Activated CD4-positive, alpha-beta memory T cell treated with anti-CD3 and anti-CD28 coated beads for 36 hours (primary cell): ENCODE measurements at regions not wholly inside any gene's neighbourhood (a gene's known extent, or its start where the extent isn't known, plus 50 kb on each side); places are given as distances from the start of the nearest gene placed in this dataset.

Source experiments
- CTCF ChIA-PET: fragments of 350-600 bp; sonication (Branson Sonifier 250); formaldehyde crosslinking; loops from one replicate; lab custom pipeline; 2021; ENCODE audit warnings: antibody characterized with exemption, inconsistent platforms; lab: Charles Lee
- POLR2A ChIA-PET: fragments of 350-600 bp; sonication (Branson Sonifier 250); formaldehyde crosslinking; loops from one replicate; lab custom pipeline; 2021; ENCODE audit warnings: antibody characterized with exemption; lab: Charles Lee
- DNase-seq: peaks from one replicate; pipeline ENCODE4 v3.0.0-alpha.2; 2020
- H3K27ac Mint-ChIP-seq: one replicate; pipeline ENCODE4 v1.8.0; 2021; ENCODE audit warnings: mixed read lengths
- H3K27me3 Mint-ChIP-seq: one replicate; pipeline ENCODE4 v1.8.0; 2021; ENCODE audit warnings: mixed read lengths
- H3K36me3 Mint-ChIP-seq: one replicate; pipeline ENCODE4 v1.8.0; 2021; ENCODE audit warnings: mixed read lengths
- H3K4me1 Mint-ChIP-seq: one replicate; pipeline ENCODE4 v1.8.0; 2021; ENCODE audit warnings: low read depth, mixed read lengths
- H3K4me3 Mint-ChIP-seq: one replicate; pipeline ENCODE4 v1.8.0; 2021; ENCODE audit warnings: mild to moderate bottlenecking, mixed read lengths
- H3K9me3 Mint-ChIP-seq: one replicate; pipeline ENCODE4 v1.8.0; 2021; ENCODE audit warnings: mixed read lengths
- intact Hi-C: fragments of 100-400 bp; cut with micrococcal nuclease; formaldehyde crosslinking; loops from one replicate; pipeline ENCODE4 v1.15.1; 2023

GRCh38 chr2:17061028-17061427 is 395.4 kb upstream of the CYRIA start:
- no peaks in the 10 kb centered on the region for H3K27me3 Mint-ChIP-seq
- ChIA-PET CTCF (no interaction called here), POLR2A (no interaction called here)
- H3K4me1 Mint-ChIP-seq = no peaks in the 10 kb centered on the region
- H3K4me3 Mint-ChIP-seq = no peak overlapping the region
- no peak overlapping the region for H3K27ac Mint-ChIP-seq
- peaks cover 2% of the 10 kb centered on the region for H3K9me3 Mint-ChIP-seq
- intact Hi-C loops = no loop called here
- no peak for DNase-seq
- H3K36me3 Mint-ChIP-seq = no peaks in the 10 kb centered on the region

GRCh38 chr2:17059458-17059857 is 393.8 kb upstream of the CYRIA start:
- ChIA-PET CTCF (interaction anchor here (0.7 kb wide), 1 partner anchor 26 kb away, joined by 3 read pairs; no protein-coding TSS in a partner anchor), POLR2A (no interaction called here)
- Mint-ChIP-seq H3K27me3 (no peaks in the 10 kb centered on the region), H3K36me3 (no peaks in the 10 kb centered on the region), H3K4me3 (no peak overlapping the region), H3K4me1 (no peaks in the 10 kb centered on the region), H3K27ac (no peak overlapping the region), H3K9me3 (no peaks in the 10 kb centered on the region)
- intact Hi-C loops = no loop called here
- no peak for DNase-seq

GRCh38 chr2:17058772-17059402 is 393.3 kb upstream of the CYRIA start:
- H3K4me3 Mint-ChIP-seq = no peak overlapping the region
- H3K27me3 Mint-ChIP-seq = no peaks in the 10 kb centered on the region
- no peaks in the 10 kb centered on the region for H3K4me1 Mint-ChIP-seq
- intact Hi-C loops = no loop called here
- ChIA-PET CTCF (interaction anchor here (0.7 kb wide), 1 partner anchor 26 kb away, joined by 3 read pairs; no protein-coding TSS in a partner anchor), POLR2A (no interaction called here)
- no peak overlapping the region for H3K27ac Mint-ChIP-seq
- no peaks in the 10 kb centered on the region for H3K36me3 Mint-ChIP-seq
- DNase-seq = no peak
- H3K9me3 Mint-ChIP-seq = no peaks in the 10 kb centered on the region

GRCh38 chr2:17057109-17058017 is 391.7 kb upstream of the CYRIA start:
- POLR2A ChIA-PET = no interaction called here
- no peak overlapping the region for H3K27ac Mint-ChIP-seq
- no peak for DNase-seq
- intact Hi-C loops = no loop called here
- no peaks in the 10 kb centered on the region for H3K36me3 Mint-ChIP-seq
- no peaks in the 10 kb centered on the region for H3K4me1 Mint-ChIP-seq
- H3K27me3 Mint-ChIP-seq = no peaks in the 10 kb centered on the region
- H3K9me3 Mint-ChIP-seq = no peaks in the 10 kb centered on the region
- no peak overlapping the region for H3K4me3 Mint-ChIP-seq
- CTCF ChIA-PET = no interaction called here

- H3K27me3 Mint-ChIP-seq = no peaks in the 10 kb centered on the region
- peaks cover 2% of the 10 kb centered on the region for H3K9me3 Mint-ChIP-seq
- POLR2A ChIA-PET = no interaction called here
- no peak overlapping the region for H3K27ac Mint-ChIP-seq
- H3K4me1 Mint-ChIP-seq = no peaks in the 10 kb centered on the region
- CTCF ChIA-PET = no interaction called here
- intact Hi-C loops = no loop called here
- DNase-seq = no peak
- no peaks in the 10 kb centered on the region for H3K36me3 Mint-ChIP-seq
- no peak overlapping the region for H3K4me3 Mint-ChIP-seq
Observed at GRCh38 chr2:17056236-17056635, 390.6 kb upstream of the CYRIA start.

- Mint-ChIP-seq H3K4me1 (no peaks in the 10 kb centered on the region), H3K4me3 (no peak overlapping the region), H3K36me3 (no peaks in the 10 kb centered on the region), H3K27ac (no peak overlapping the region), H3K9me3 (peaks cover 2% of the 10 kb centered on the region), H3K27me3 (no peaks in the 10 kb centered on the region)
- no peak for DNase-seq
- ChIA-PET CTCF (no interaction called here), POLR2A (no interaction called here)
- intact Hi-C loops = no loop called here
Observed at GRCh38 chr2:17052001-17052400, 386.4 kb upstream of the CYRIA start.

- Mint-ChIP-seq H3K36me3 (no peaks in the 10 kb centered on the region), H3K27ac (no peak overlapping the region), H3K27me3 (no peaks in the 10 kb centered on the region), H3K4me3 (no peak overlapping the region), H3K4me1 (no peaks in the 10 kb centered on the region), H3K9me3 (peaks cover 2% of the 10 kb centered on the region)
- DNase-seq = no peak
- CTCF ChIA-PET = no interaction called here
- intact Hi-C loops = no loop called here
- POLR2A ChIA-PET = no interaction called here
Observed at GRCh38 chr2:17051538-17051937, 385.9 kb upstream of the CYRIA start.

- no peaks in the 10 kb centered on the region for H3K27me3 Mint-ChIP-seq
- ChIA-PET POLR2A (no interaction called here), CTCF (no interaction called here)
- no peak overlapping the region for H3K27ac Mint-ChIP-seq
- H3K9me3 Mint-ChIP-seq = peaks cover 5% of the 10 kb centered on the region
- intact Hi-C loops = no loop called here
- H3K4me3 Mint-ChIP-seq = no peak overlapping the region
- H3K4me1 Mint-ChIP-seq = no peaks in the 10 kb centered on the region
- DNase-seq = no peak
- H3K36me3 Mint-ChIP-seq = no peaks in the 10 kb centered on the region
Observed at GRCh38 chr2:17043173-17043572, 377.5 kb upstream of the CYRIA start.

- Mint-ChIP-seq H3K4me1 (no peaks in the 10 kb centered on the region), H3K36me3 (no peaks in the 10 kb centered on the region), H3K27me3 (no peaks in the 10 kb centered on the region), H3K27ac (no peak overlapping the region), H3K9me3 (peaks cover 2% of the 10 kb centered on the region), H3K4me3 (no peak overlapping the region)
- ChIA-PET CTCF (no interaction called here), POLR2A (no interaction called here)
- no peak for DNase-seq
- intact Hi-C loops = no loop called here
Observed at GRCh38 chr2:17036361-17036760, 370.7 kb upstream of the CYRIA start.

- no peak for DNase-seq
- ChIA-PET POLR2A (no interaction called here), CTCF (no interaction called here)
- no peaks in the 10 kb centered on the region for H3K36me3 Mint-ChIP-seq
- no peaks in the 10 kb centered on the region for H3K4me1 Mint-ChIP-seq
- H3K27ac Mint-ChIP-seq = no peak overlapping the region
- intact Hi-C loops = no loop called here
- no peak overlapping the region for H3K4me3 Mint-ChIP-seq
- H3K9me3 Mint-ChIP-seq = no peaks in the 10 kb centered on the region
- no peaks in the 10 kb centered on the region for H3K27me3 Mint-ChIP-seq
Observed at GRCh38 chr2:17035010-17035409, 369.4 kb upstream of the CYRIA start.

GRCh38 chr2:17030047-17030446 is 364.4 kb upstream of the CYRIA start:
- ChIA-PET CTCF (no interaction called here), POLR2A (no interaction called here)
- no peak overlapping the region for H3K27ac Mint-ChIP-seq
- no peak for DNase-seq
- no peaks in the 10 kb centered on the region for H3K36me3 Mint-ChIP-seq
- H3K27me3 Mint-ChIP-seq = no peaks in the 10 kb centered on the region
- no peaks in the 10 kb centered on the region for H3K4me1 Mint-ChIP-seq
- no peak overlapping the region for H3K4me3 Mint-ChIP-seq
- peaks cover 2% of the 10 kb centered on the region for H3K9me3 Mint-ChIP-seq
- intact Hi-C loops = no loop called here

- peaks cover 10% of the 10 kb centered on the region for H3K9me3 Mint-ChIP-seq
- no peaks in the 10 kb centered on the region for H3K4me1 Mint-ChIP-seq
Observed at GRCh38 chr2:17012297-17012696, 346.7 kb upstream of the CYRIA start.

GRCh38 chr2:17010104-17010503 is 344.5 kb upstream of the CYRIA start:
- peaks cover 10% of the 10 kb centered on the region for H3K9me3 Mint-ChIP-seq
- H3K4me3 Mint-ChIP-seq = no peak overlapping the region
- no peak overlapping the region for H3K27ac Mint-ChIP-seq
- ChIA-PET POLR2A (no interaction called here), CTCF (no interaction called here)
- DNase-seq = no peak
- H3K27me3 Mint-ChIP-seq = no peaks in the 10 kb centered on the region
- H3K4me1 Mint-ChIP-seq = no peaks in the 10 kb centered on the region
- no peaks in the 10 kb centered on the region for H3K36me3 Mint-ChIP-seq
- intact Hi-C loops = no loop called here

More at GRCh38 chr2:17012297-17012696, 346.7 kb upstream of the CYRIA start:
- Mint-ChIP-seq H3K4me3 (no peak overlapping the region), H3K36me3 (no peaks in the 10 kb centered on the region), H3K27me3 (no peaks in the 10 kb centered on the region), H3K27ac (no peak overlapping the region)
- CTCF ChIA-PET = no interaction called here
- POLR2A ChIA-PET = no interaction called here
- intact Hi-C loops = no loop called here
- no peak for DNase-seq
